Thoracic aorta (tissue), 2 donors: ENCODE measurements at regions not wholly inside any gene's neighbourhood (a gene's known extent, or its start where the extent isn't known, plus 50 kb on each side); places are given as distances from the start of the nearest gene placed in this dataset.

ENCODE experiments used
- ATAC-seq: fragments of 150-250 bp; one replicate; pipeline ENCODE4 v1.8.0; 2017; ENCODE audit warnings: low read depth; ENCODE audit not compliant: insufficient number of reproducible peaks, low FRiP score
- DNase-seq: peaks from one replicate; pipeline ENCODE4 v3.0.0-alpha.2; 2020; ENCODE audit warnings: low spot score
- H3K27ac ChIP-seq, 2 donors: fragments of 200-600 bp; sonication (generic); 1 replicate in 1 of 2; 2 replicates in 1 of 2; pipeline ENCODE4 v1.5.1; 2016; ENCODE audit warnings: mild to moderate bottlenecking in 2 of 2, moderate library complexity in 2 of 2
- H3K27me3 ChIP-seq: fragments of 200-600 bp; sonication (generic); replicated peaks from 2 replicates; pipeline ENCODE4 v1.6.0; 2016; ENCODE audit warnings: mild to moderate bottlenecking; ENCODE audit not compliant: insufficient read depth
- H3K36me3 ChIP-seq: fragments of 200-600 bp; sonication (generic); one replicate; pipeline ENCODE4 v1.5.1; 2016
- H3K4me1 ChIP-seq, 2 donors: fragments of 200-600 bp; sonication (generic); 1 replicate in 1 of 2; 2 replicates in 1 of 2; pipeline versions ENCODE4 v1.5.1 to v1.6.0; 2016; ENCODE audit warnings: low read depth in 2 of 2, mild to moderate bottlenecking in 1 of 2; ENCODE audit not compliant: control insufficient read depth in 1 of 2
- H3K4me3 ChIP-seq: fragments of 200-600 bp; sonication (generic); 2 replicates; pipeline ENCODE4 v1.5.1; 2016; ENCODE audit warnings: mild to moderate bottlenecking
- H3K9me3 ChIP-seq: fragments of 200-600 bp; sonication (generic); 2 replicates; pipeline ENCODE4 v1.5.1; 2016
- TF ChIP-seq, protein P1 (sequence below): fragments of 200-600 bp; sonication (generic); IDR thresholded peaks from one replicate; pipeline ENCODE4 v1.5.1; 2019; ENCODE audit warnings: antibody characterized with exemption

GRCh38 chr17:34095106-34095505 is 160.0 kb upstream of the CCL2 start:
- ATAC-seq: no peak
- H3K27ac ChIP-seq: no peak overlapping the region

GRCh38 chr17:34098699-34099098 is 156.4 kb upstream of the CCL2 start:
- Histone ChIP-seq H3K27me3 (no peaks in the 10 kb centered on the region), H3K27ac (no peak overlapping the region), H3K36me3 (no peaks in the 10 kb centered on the region), H3K4me3 (no peak overlapping the region), H3K9me3 (no peaks in the 10 kb centered on the region), H3K4me1 (no peaks in the 10 kb centered on the region)
- DNase-seq (no peak), ATAC-seq (no peak)
- TF ChIP-seq, protein P1, sequence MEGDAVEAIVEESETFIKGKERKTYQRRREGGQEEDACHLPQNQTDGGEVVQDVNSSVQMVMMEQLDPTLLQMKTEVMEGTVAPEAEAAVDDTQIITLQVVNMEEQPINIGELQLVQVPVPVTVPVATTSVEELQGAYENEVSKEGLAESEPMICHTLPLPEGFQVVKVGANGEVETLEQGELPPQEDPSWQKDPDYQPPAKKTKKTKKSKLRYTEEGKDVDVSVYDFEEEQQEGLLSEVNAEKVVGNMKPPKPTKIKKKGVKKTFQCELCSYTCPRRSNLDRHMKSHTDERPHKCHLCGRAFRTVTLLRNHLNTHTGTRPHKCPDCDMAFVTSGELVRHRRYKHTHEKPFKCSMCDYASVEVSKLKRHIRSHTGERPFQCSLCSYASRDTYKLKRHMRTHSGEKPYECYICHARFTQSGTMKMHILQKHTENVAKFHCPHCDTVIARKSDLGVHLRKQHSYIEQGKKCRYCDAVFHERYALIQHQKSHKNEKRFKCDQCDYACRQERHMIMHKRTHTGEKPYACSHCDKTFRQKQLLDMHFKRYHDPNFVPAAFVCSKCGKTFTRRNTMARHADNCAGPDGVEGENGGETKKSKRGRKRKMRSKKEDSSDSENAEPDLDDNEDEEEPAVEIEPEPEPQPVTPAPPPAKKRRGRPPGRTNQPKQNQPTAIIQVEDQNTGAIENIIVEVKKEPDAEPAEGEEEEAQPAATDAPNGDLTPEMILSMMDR: no peak

More at GRCh38 chr17:34095106-34095505, 160.0 kb upstream of the CCL2 start:
- no peaks in the 10 kb centered on the region for H3K36me3 ChIP-seq
- no peaks in the 10 kb centered on the region for H3K27me3 ChIP-seq
- TF ChIP-seq, protein P1: no peak
- no peaks in the 10 kb centered on the region for H3K9me3 ChIP-seq
- no peak for DNase-seq
- H3K4me3 ChIP-seq: no peak overlapping the region
- no peaks in the 10 kb centered on the region for H3K4me1 ChIP-seq

DNA sequence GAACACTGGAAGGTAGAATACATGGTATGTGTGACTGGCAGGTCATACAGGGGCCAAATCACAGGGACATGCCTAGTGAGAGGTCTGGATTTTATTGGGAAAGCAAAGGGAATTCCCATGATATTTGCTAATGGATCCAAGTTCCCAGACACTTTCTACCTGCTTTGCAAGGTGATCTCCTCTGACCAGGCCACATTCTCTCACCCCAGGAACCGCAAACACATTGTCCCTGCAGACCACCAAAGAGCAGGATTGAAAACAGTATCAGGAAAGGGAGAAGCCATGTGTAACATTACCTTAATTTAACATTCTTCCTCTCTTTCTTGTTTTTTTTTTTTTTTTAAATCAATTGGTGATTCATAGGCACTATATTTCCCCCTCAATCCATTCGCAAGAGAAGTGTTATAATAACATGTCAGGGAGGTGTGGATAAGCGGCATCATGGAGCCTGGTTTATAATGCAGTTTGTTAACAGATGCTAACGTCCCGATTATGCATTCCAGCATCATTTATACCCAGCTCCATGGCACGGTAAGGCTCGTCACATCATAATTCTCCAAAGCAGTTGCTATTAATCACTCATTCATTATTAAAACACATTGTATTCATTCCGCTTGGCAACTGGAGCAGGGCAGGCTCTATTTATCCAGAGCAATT is 155.1 kb upstream of the CCL2 start:
- no peak overlapping the region for H3K4me3 ChIP-seq
- H3K27ac ChIP-seq: no peak overlapping the region
- DNase-seq: no peak
- no peaks in the 10 kb centered on the region for H3K9me3 ChIP-seq
- no peak for ATAC-seq
- TF ChIP-seq, protein P1: no peak
- H3K36me3 ChIP-seq: no peaks in the 10 kb centered on the region
- no peaks in the 10 kb centered on the region for H3K27me3 ChIP-seq
- no peaks in the 10 kb centered on the region for H3K4me1 ChIP-seq

DNA sequence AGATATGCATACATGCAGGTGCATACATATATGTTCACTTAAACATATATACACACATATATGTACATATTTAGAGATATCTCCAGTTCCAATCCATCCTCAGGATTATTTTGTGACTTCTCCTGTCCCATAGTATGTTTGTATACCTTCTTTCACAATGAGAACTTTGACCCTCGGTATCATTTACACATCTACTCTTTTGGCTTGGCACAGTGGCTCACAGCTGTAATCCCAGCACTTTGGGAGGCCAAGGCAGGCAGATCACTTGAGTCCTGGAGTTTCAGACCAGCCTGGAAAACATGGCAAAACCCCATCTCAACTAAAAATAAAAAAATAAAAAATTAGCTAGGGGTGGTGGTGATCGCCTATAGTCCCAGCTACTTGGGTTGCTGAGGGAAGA is 148.1 kb upstream of the CCL2 start:
- TF ChIP-seq, protein P1: no peak

GRCh38 chr17:34110315-34110714 is 144.8 kb upstream of the CCL2 start:
- ATAC-seq (no peak), DNase-seq (no peak)
- Histone ChIP-seq H3K36me3 (no peaks in the 10 kb centered on the region), H3K9me3 (no peaks in the 10 kb centered on the region), H3K27ac (no peak overlapping the region), H3K27me3 (no peaks in the 10 kb centered on the region), H3K4me1 (no peaks in the 10 kb centered on the region), H3K4me3 (no peak overlapping the region)
- TF ChIP-seq, protein P1: no peak

More for the DNA sequence above, 148.1 kb upstream of the CCL2 start:
- H3K4me3 ChIP-seq: no peak overlapping the region
- DNase-seq: no peak
- no peaks in the 10 kb centered on the region for H3K4me1 ChIP-seq
- H3K9me3 ChIP-seq: no peaks in the 10 kb centered on the region
- H3K27me3 ChIP-seq: no peaks in the 10 kb centered on the region
- no peak overlapping the region for H3K27ac ChIP-seq
- ATAC-seq: no peak
- H3K36me3 ChIP-seq: no peaks in the 10 kb centered on the region
